CD8-positive, alpha-beta memory T cell (primary cell): ENCODE measurements at regions not wholly inside any gene's neighbourhood (a gene's known extent, or its start where the extent isn't known, plus 50 kb on each side); places are given as distances from the start of the nearest gene placed in this dataset.
"Not testable (repeated sequence)": the region's sequence is repeated elsewhere in the genome, so short reads cannot be mapped to it uniquely, and the experiment has no call there.

Experiments
- CTCF ChIA-PET: fragments of 350-600 bp; sonication (Branson Sonifier 250); formaldehyde crosslinking; loops from one replicate; lab custom pipeline; 2021; ENCODE audit warnings: antibody characterized with exemption; lab: Charles Lee
- POLR2A ChIA-PET: fragments of 350-600 bp; sonication (Branson Sonifier 250); formaldehyde crosslinking; loops from one replicate; lab custom pipeline; 2021; ENCODE audit warnings: antibody characterized with exemption; lab: Charles Lee
- DNase-seq, 5 donors: peaks; one replicate each; pipeline versions ENCODE4 v3.0.0 to v3.0.0-alpha.2; 2020 to 2022; ENCODE audit warnings: mixed read lengths in 1 of 5
- H3K27ac ChIP-seq: one replicate; pipeline ENCODE4 v1.7.0; 2013; ENCODE audit warnings: low read depth, mild to moderate bottlenecking, low read length, moderate library complexity
- H3K27me3 ChIP-seq: 2 replicates; pipeline ENCODE4 v1.7.0; 2013; ENCODE audit warnings: low read length, mild to moderate bottlenecking; ENCODE audit not compliant: insufficient read depth, poor library complexity, severe bottlenecking
- H3K36me3 ChIP-seq: 2 replicates; pipeline ENCODE4 v1.7.0; 2013; ENCODE audit warnings: mild to moderate bottlenecking, low read length, moderate library complexity; ENCODE audit not compliant: insufficient read depth
- H3K4me1 ChIP-seq: 2 replicates; pipeline ENCODE4 v1.7.0; 2013; ENCODE audit warnings: mild to moderate bottlenecking, low read length, moderate library complexity; ENCODE audit not compliant: insufficient read depth
- H3K4me3 ChIP-seq: 2 replicates; pipeline ENCODE4 v1.7.0; 2013; ENCODE audit warnings: mild to moderate bottlenecking, low read length
- H3K9me3 ChIP-seq: 2 replicates; pipeline ENCODE4 v1.7.0; 2013; ENCODE audit warnings: mild to moderate bottlenecking, low read length
- H3K27ac Mint-ChIP-seq, 8 donors: one replicate each; pipeline ENCODE4 v1.8.0; 2020 to 2021; ENCODE audit warnings: mixed read lengths in 8 of 8, mild to moderate bottlenecking in 6 of 8, inconsistent platforms in 3 of 8, moderate library complexity in 3 of 8
- H3K27me3 Mint-ChIP-seq, 2 donors: one replicate each; pipeline ENCODE4 v1.8.0; 2020 to 2021; ENCODE audit warnings: mixed read lengths in 2 of 2, mild to moderate bottlenecking in 1 of 2, moderate library complexity in 1 of 2
- H3K36me3 Mint-ChIP-seq, 3 donors: one replicate each; pipeline ENCODE4 v1.8.0; 2020 to 2021; ENCODE audit warnings: mixed read lengths in 3 of 3, inconsistent platforms in 1 of 3, mild to moderate bottlenecking in 1 of 3
- H3K4me1 Mint-ChIP-seq, 3 donors: one replicate each; pipeline ENCODE4 v1.8.0; 2020 to 2021; ENCODE audit warnings: mixed read lengths in 3 of 3, inconsistent platforms in 1 of 3, mild to moderate bottlenecking in 1 of 3
- H3K4me3 Mint-ChIP-seq, 7 donors: one replicate each; pipeline ENCODE4 v1.8.0; 2020 to 2021; ENCODE audit warnings: mixed read lengths in 7 of 7, mild to moderate bottlenecking in 6 of 7, moderate library complexity in 4 of 7, inconsistent platforms in 2 of 7
- H3K9me3 Mint-ChIP-seq, 5 donors: one replicate each; pipeline ENCODE4 v1.8.0; 2020 to 2022; ENCODE audit warnings: mixed read lengths in 5 of 5, mild to moderate bottlenecking in 3 of 5, moderate library complexity in 2 of 5, inconsistent platforms in 1 of 5

DNA sequence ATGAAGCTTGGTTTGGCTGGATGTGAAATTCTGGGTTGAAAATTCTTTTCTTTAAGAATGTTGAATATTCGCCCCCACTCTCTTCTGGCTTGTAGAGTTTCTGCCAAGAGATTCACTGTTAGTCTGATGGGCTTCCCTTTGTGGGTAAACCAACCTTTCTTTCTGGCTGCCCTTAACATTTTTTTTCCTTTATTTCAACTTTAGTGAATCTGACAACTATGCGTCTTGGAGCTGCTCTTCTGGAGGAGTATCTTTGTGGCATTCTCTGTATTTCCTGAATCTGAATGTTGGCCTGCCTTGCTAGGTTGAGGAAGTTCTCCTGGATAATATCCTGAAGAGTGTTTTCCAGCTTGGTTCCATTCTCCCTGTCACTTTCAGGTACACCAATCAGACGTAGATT, 751.2 kb upstream of the MEF2C start:
- H3K9me3 Mint-ChIP-seq: peaks cover 4 to 25% (median 13%) of the 10 kb centered on the region in 5 donors
- POLR2A ChIA-PET, H3K4me3 ChIP-seq, H3K4me1 Mint-ChIP-seq, H3K27me3 Mint-ChIP-seq, CTCF ChIA-PET, H3K4me1 ChIP-seq, H3K27me3 ChIP-seq, H3K27ac Mint-ChIP-seq, H3K36me3 Mint-ChIP-seq, DNase-seq, H3K36me3 ChIP-seq, H3K9me3 ChIP-seq, H3K4me3 Mint-ChIP-seq, H3K27ac ChIP-seq: not testable (repeated sequence)

DNA sequence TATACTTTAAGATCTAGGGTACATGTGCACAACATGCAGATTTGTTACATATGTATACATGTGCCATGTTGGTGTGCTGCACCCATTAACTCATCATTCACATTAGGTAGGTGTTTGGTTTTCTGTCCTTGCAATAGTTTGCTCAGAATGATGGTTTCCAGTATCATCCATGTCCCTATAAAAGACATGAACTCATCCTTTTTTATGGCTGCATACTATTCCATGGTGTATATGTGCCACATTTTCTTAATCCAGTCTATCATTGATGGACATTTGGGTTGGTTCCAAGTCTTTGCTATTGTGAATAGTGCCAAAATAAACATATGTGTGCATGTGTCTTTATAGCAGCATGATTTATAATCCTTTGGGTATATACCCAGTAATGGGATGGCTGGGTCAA, 747.1 kb upstream of the MEF2C start:
- H3K27ac ChIP-seq, POLR2A ChIA-PET, H3K36me3 Mint-ChIP-seq: not testable (repeated sequence)

DNA sequence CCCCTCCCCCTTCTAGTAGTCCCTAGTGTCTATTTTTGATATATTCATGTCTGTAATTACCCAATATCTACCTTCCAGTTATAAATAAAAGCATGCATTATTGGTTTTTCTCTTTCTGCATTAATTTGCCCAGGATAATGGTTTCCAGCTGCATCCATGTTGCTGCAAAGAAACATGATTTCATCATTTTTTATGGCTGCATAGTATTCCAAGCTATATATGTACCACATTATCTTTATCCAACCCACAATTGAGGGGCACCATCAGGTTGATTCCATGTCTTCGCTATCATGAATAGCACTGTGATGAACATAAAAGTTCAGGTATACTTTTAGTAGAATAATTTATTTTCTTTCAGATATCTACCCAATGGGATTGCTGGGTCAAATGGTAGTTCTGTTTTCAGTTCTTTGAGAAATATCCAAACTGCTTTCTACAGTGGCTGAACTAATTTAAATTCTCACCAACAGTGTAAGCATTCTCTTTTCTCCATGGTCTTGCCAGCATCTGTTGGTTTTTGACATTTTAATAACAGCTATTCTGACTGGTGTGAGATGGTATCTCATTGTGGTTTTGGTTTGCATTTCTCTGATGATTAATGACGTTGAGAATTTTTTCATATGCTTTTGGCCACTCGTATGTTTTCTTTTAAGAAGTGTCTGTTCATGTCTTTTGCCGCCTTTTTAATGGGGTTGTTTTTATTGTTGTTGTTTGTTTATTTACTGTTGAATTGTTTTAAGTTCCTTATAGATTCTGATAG, 746.1 kb upstream of the MEF2C start:
- no peaks in the 10 kb centered on the region for H3K27me3 ChIP-seq
- H3K9me3 ChIP-seq: no peaks in the 10 kb centered on the region
- no peak overlapping the region for H3K27ac ChIP-seq
- H3K36me3 Mint-ChIP-seq: no peaks in the 10 kb centered on the region
- no peak for DNase-seq
- H3K9me3 Mint-ChIP-seq: peaks cover 4 to 21% (median 7%) of the 10 kb centered on the region in 5 donors
- ChIA-PET CTCF (interaction anchor here (1.3 kb wide), 1 partner anchor 14 kb away, joined by 4 read pairs; no protein-coding TSS in a partner anchor), POLR2A (no interaction called here)
- no peaks in the 10 kb centered on the region for H3K4me1 ChIP-seq
- H3K27me3 Mint-ChIP-seq: no peaks in the 10 kb centered on the region
- no peaks in the 10 kb centered on the region for H3K4me1 Mint-ChIP-seq
- no peak overlapping the region for H3K27ac Mint-ChIP-seq
- no peaks in the 10 kb centered on the region for H3K36me3 ChIP-seq
- H3K4me3 Mint-ChIP-seq: no peak overlapping the region
- H3K4me3 ChIP-seq: no peak overlapping the region

More for the DNA sequence above, 747.1 kb upstream of the MEF2C start:
- CTCF ChIA-PET, H3K4me1 ChIP-seq, H3K9me3 ChIP-seq, H3K4me3 ChIP-seq, H3K27me3 ChIP-seq, H3K27me3 Mint-ChIP-seq, DNase-seq, H3K4me1 Mint-ChIP-seq, H3K36me3 ChIP-seq, H3K27ac Mint-ChIP-seq, H3K4me3 Mint-ChIP-seq: not testable (repeated sequence)
- peaks cover 4 to 21% (median 10%) of the 10 kb centered on the region in 5 donors for H3K9me3 Mint-ChIP-seq

DNA sequence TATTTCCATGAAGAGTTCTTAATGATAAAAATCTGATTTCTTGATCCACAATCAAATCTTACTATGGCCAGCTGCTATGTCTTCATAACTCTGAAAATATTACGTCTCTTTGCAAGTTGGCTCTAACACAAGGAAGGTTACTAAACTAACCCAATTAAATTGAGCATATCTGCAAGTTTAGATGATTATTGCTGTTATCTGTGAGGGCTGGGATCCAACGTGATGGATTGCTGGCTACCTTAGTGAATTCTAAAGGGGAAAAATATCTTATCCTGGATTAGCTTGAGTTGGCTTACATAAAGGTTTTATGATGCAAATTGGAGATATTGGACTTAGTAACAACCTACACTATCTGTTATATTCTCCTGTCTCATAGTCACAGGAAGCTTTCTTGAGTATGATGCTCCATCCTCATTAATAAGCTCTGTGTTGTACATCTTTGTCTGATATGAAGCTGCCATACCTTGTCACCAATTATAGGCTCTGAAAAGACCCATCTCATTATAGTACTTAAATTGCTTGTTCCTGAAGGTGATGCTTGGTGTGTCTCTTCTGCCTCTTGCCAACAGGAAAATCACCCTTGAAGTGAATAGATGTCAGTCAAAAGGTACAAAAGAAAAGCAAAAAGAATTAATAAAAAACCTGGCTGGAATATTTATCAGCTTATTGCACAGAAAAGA, 733.0 kb upstream of the MEF2C start:
- no peak overlapping the region for H3K27ac Mint-ChIP-seq
- peaks cover 0 to 7% (median 3%) of the 10 kb centered on the region in 5 donors for H3K9me3 Mint-ChIP-seq
- DNase-seq: no peak
- Histone ChIP-seq H3K36me3 (no peaks in the 10 kb centered on the region), H3K4me3 (no peak overlapping the region), H3K27ac (no peak overlapping the region), H3K27me3 (no peaks in the 10 kb centered on the region), H3K9me3 (no peaks in the 10 kb centered on the region), H3K4me1 (no peaks in the 10 kb centered on the region)
- no peaks in the 10 kb centered on the region for H3K27me3 Mint-ChIP-seq
- POLR2A ChIA-PET: no interaction called here
- H3K36me3 Mint-ChIP-seq: no peaks in the 10 kb centered on the region
- H3K4me3 Mint-ChIP-seq: no peak overlapping the region
- CTCF ChIA-PET: interaction anchor here (1.1 kb wide), 1 partner anchor 13 kb away, joined by 4 read pairs; no protein-coding TSS in a partner anchor
- H3K4me1 Mint-ChIP-seq: no peaks in the 10 kb centered on the region

GRCh38 chr5:89613222-89613956, 730.4 kb upstream of the MEF2C start:
- no peaks in the 10 kb centered on the region for H3K4me1 Mint-ChIP-seq
- Histone ChIP-seq H3K9me3 (no peaks in the 10 kb centered on the region), H3K27me3 (no peaks in the 10 kb centered on the region), H3K27ac (no peak overlapping the region), H3K4me3 (no peak overlapping the region), H3K36me3 (no peaks in the 10 kb centered on the region), H3K4me1 (no peaks in the 10 kb centered on the region)
- peaks cover 0 to 4% (median 3%) of the 10 kb centered on the region in 5 donors for H3K9me3 Mint-ChIP-seq
- H3K4me3 Mint-ChIP-seq: no peak overlapping the region
- no peaks in the 10 kb centered on the region for H3K36me3 Mint-ChIP-seq
- CTCF ChIA-PET: no interaction called here
- POLR2A ChIA-PET: no interaction called here
- no peak overlapping the region for H3K27ac Mint-ChIP-seq
- H3K27me3 Mint-ChIP-seq: no peaks in the 10 kb centered on the region
- no peak for DNase-seq

- Histone ChIP-seq H3K27me3 (no peaks in the 10 kb centered on the region), H3K36me3 (no peaks in the 10 kb centered on the region), H3K4me3 (no peak overlapping the region), H3K9me3 (no peaks in the 10 kb centered on the region), H3K27ac (no peak overlapping the region), H3K4me1 (no peaks in the 10 kb centered on the region)
- POLR2A ChIA-PET: no interaction called here
- Mint-ChIP-seq H3K4me1 (no peaks in the 10 kb centered on the region), H3K36me3 (no peaks in the 10 kb centered on the region), H3K27ac (no peak overlapping the region), H3K27me3 (no peaks in the 10 kb centered on the region), H3K4me3 (no peak overlapping the region), H3K9me3 (peaks cover 0 to 18% (median 2%) of the 10 kb centered on the region in 5 donors)
- DNase-seq: no peak
- CTCF ChIA-PET: no interaction called here
Observed at GRCh38 chr5:89606939-89607534, 724.1 kb upstream of the MEF2C start.

GRCh38 chr5:89604342-89604741, 721.4 kb upstream of the MEF2C start:
- POLR2A ChIA-PET: no interaction called here
- no peak overlapping the region for H3K4me3 Mint-ChIP-seq

GRCh38 chr5:89601880-89602279, 718.9 kb upstream of the MEF2C start:
- CTCF ChIA-PET: no interaction called here
- H3K4me1 Mint-ChIP-seq: no peaks in the 10 kb centered on the region
- H3K27ac Mint-ChIP-seq: no peak overlapping the region
- POLR2A ChIA-PET: no interaction called here
- no peak overlapping the region for H3K4me3 Mint-ChIP-seq
- no peaks in the 10 kb centered on the region for H3K9me3 ChIP-seq
- no peaks in the 10 kb centered on the region for H3K27me3 Mint-ChIP-seq
- no peaks in the 10 kb centered on the region for H3K36me3 ChIP-seq
- peaks cover 0 to 16% (median 5%) of the 10 kb centered on the region in 5 donors for H3K9me3 Mint-ChIP-seq
- no peak overlapping the region for H3K4me3 ChIP-seq
- H3K36me3 Mint-ChIP-seq: no peaks in the 10 kb centered on the region
- H3K27ac ChIP-seq: no peak overlapping the region
- no peaks in the 10 kb centered on the region for H3K27me3 ChIP-seq
- no peak for DNase-seq
- H3K4me1 ChIP-seq: no peaks in the 10 kb centered on the region

More at GRCh38 chr5:89604342-89604741, 721.4 kb upstream of the MEF2C start:
- Mint-ChIP-seq H3K9me3 (peaks cover 0 to 21% (median 0%) of the 10 kb centered on the region in 5 donors), H3K27ac (no peak overlapping the region), H3K4me1 (no peaks in the 10 kb centered on the region), H3K36me3 (no peaks in the 10 kb centered on the region), H3K27me3 (no peaks in the 10 kb centered on the region)
- Histone ChIP-seq H3K27me3 (no peaks in the 10 kb centered on the region), H3K36me3 (no peaks in the 10 kb centered on the region), H3K27ac (no peak overlapping the region), H3K4me3 (no peak overlapping the region), H3K9me3 (no peaks in the 10 kb centered on the region), H3K4me1 (no peaks in the 10 kb centered on the region)
- CTCF ChIA-PET: no interaction called here
- no peak for DNase-seq
